ENCODE measurements at regions not wholly inside any gene's neighbourhood (a gene's known extent, or its start where the extent isn't known, plus 50 kb on each side); places are given as distances from the start of the nearest gene placed in this dataset.

GRCh38 chr1:69258842-69259241, 308.9 kb upstream of the LRRC7 start:
- DNase-seq: no peak

GRCh38 chr1:69263921-69264391, 303.8 kb upstream of the LRRC7 start:
- DNase-seq: peak; percentile 82

- DNase-seq: no peak
These were observed 298.2 kb upstream of the LRRC7 start for GRCh38 chr1:69269491-69269890.

- no peak for DNase-seq
These were observed 296.1 kb upstream of the LRRC7 start for GRCh38 chr1:69271587-69272125.

GRCh38 chr1:69272684-69273083, 295.0 kb upstream of the LRRC7 start:
- no peak for DNase-seq

GRCh38 chr1:69278923-69279322, 288.8 kb upstream of the LRRC7 start:
- no peak for DNase-seq

- no peak for DNase-seq
These were observed 284.2 kb upstream of the LRRC7 start for GRCh38 chr1:69283516-69283915.

GRCh38 chr1:69284508-69284907, 283.2 kb upstream of the LRRC7 start:
- no peak for DNase-seq

GRCh38 chr1:69288416-69288815, 279.3 kb upstream of the LRRC7 start:
- no peak for DNase-seq

GRCh38 chr1:69290291-69290690, 277.4 kb upstream of the LRRC7 start:
- DNase-seq: peak; percentile 54

- DNase-seq: no peak
These were observed 276.2 kb upstream of the LRRC7 start for GRCh38 chr1:69291541-69291940.

- no peak for DNase-seq
These were observed 274.9 kb upstream of the LRRC7 start for GRCh38 chr1:69292833-69293232.

GRCh38 chr1:69294171-69294570, 273.6 kb upstream of the LRRC7 start:
- DNase-seq: peak; percentile 2

GRCh38 chr1:69295265-69295664, 272.5 kb upstream of the LRRC7 start:
- no peak for DNase-seq

GRCh38 chr1:69305621-69306020, 262.1 kb upstream of the LRRC7 start:
- DNase-seq: no peak

GRCh38 chr1:69312055-69312732, 255.5 kb upstream of the LRRC7 start:
- DNase-seq: no peak

- DNase-seq: no peak
These were observed 254.6 kb upstream of the LRRC7 start for GRCh38 chr1:69313118-69313517.

GRCh38 chr1:69315416-69315815, 252.3 kb upstream of the LRRC7 start:
- DNase-seq: no peak

- no peak for DNase-seq
These were observed 251.9 kb upstream of the LRRC7 start for GRCh38 chr1:69315823-69316222.

- DNase-seq: no peak
These were observed 248.4 kb upstream of the LRRC7 start for GRCh38 chr1:69319287-69319686.

- DNase-seq: no peak
These were observed 246.9 kb upstream of the LRRC7 start for GRCh38 chr1:69320757-69321211.

GRCh38 chr1:69321311-69321710, 246.4 kb upstream of the LRRC7 start:
- no peak for DNase-seq

GRCh38 chr1:69328186-69328585, 239.5 kb upstream of the LRRC7 start:
- peak; percentile 12 for DNase-seq

GRCh38 chr1:69363236-69363635, 204.5 kb upstream of the LRRC7 start:
- DNase-seq: no peak

- no peak for DNase-seq
These were observed 194.2 kb upstream of the LRRC7 start for GRCh38 chr1:69373520-69373919.

Measured in fibroblast of skin of scalp (primary cell).